ENCODE measurements at regions not wholly inside any gene's neighbourhood (a gene's known extent, or its start where the extent isn't known, plus 50 kb on each side); places are given as distances from the start of the nearest gene placed in this dataset.

DNA sequence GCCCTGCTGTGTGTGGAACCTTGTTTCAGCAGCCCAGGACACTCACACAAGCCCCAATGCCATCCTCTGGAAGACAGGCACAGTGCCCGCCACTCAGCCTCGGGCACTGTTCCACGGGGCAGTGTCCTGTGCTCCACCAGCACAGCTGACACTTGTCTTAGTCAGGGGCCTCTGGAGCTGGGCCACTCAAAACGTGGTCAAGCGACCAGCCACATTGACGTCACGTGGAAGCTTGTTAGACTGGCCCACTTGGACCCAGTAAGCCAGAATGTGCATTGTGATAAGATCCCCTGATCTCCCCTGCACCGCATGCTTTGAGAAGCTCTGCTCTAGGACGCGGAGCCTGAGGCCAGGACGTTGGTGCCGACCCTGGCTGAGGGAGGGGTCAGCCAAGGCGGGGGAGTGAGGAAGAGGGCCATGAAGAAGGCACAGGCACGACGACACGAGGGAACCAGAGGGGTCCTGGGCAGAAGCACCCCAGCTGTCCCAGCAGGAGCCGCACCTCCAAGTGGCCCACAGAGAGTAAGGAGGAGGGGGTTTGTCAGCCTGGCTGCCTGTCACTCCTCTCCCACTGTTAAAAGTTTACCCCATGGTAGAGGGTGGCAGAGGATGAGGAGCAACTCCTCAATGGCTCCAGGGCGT, 64.6 kb downstream of the LINC01488 start:
- DNase-seq (ENCODE audit: low read depth), result no peak

DNA sequence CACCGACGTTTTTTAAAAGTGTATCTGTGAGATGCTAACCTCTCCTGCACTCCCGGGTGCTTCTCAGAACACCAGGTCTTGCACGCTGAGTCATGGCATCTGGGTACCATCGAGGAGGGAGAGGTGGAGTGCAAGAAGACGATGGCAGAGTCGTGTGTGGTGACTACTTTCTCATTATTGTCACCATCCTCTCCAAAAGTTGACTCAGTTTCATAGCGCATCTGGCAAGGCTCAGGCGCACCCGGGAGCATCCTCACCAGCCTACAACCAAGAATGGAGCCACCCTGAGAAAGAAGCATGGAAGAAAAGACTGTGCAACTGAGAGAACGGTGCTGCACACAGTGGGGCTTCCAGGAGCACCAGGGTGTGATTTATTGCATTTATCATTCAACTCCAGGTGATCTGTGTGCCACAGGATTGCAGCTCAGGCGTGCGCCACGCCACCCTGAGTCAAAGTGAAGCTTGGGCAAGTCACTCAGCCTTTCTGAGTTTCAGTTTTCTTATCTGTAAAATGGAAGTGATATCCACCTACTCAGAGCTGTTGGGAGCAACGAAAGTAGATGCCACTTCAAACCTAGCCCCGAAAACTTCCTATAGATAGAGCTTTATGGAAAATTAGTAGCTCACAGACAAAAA, 65.4 kb downstream of the LINC01488 start:
- no peak for DNase-seq (ENCODE audit: low read depth)

DNA sequence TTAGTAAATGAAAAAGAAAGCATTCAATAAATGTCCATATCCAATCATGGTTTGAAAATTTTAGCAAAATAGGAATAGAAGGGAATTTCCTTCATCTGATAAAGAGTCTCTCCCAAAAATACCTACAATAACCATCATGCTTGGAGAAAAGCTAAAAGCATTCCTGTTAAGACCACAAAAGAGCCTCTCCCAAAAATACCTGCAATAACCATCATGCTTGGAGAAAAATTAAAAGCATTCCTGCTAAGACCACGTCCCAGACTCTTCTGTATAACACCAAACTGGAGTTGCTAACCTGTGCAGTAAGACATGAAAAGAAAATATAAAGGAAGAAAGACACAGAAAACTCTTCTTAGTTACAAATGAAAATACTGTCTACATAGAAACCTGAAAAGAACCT, 69.4 kb downstream of the LINC01488 start:
- DNase-seq (ENCODE audit: low read depth), result no peak

DNA sequence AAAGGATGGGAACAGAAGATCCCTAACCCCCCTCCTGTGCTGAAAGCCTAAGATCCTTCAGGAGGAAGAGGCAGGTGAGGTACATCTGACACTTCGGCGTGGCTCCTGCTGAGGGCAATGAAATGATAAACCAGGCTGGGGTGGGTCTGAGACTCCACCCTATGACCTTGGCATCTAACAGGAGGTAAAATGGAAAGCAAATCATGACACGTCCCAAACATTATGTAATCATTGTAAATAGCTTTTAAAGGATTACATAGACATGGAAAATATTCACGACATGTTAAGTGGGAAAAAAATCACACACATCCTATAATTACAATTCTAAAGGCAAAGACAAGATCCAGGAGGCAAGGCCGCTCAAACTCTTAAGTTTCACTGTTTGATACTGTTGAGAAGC, 70.5 kb downstream of the LINC01488 start:
- no peak for DNase-seq (ENCODE audit: low read depth)

DNA sequence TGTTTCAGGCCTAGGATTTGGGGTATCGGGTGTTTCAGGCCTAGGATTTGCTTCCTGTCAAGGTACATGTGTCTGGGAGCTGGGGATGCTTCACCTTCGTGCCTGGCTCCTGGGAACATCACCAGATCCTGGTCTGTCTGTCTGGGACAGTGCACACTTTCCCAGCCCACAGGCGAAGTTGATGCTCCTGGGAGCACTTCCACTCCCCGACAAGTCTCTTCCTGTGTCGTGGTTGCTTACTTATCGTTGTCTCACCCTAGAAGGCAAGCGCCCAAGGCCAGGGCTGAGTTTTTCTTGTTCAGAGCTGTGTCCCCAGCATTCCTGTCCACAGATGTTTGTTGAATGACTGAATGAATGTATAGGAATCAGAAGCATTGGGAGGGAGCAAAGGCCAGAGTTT, 71.5 kb downstream of the LINC01488 start:
- DNase-seq (ENCODE audit: low read depth), result no peak

DNA sequence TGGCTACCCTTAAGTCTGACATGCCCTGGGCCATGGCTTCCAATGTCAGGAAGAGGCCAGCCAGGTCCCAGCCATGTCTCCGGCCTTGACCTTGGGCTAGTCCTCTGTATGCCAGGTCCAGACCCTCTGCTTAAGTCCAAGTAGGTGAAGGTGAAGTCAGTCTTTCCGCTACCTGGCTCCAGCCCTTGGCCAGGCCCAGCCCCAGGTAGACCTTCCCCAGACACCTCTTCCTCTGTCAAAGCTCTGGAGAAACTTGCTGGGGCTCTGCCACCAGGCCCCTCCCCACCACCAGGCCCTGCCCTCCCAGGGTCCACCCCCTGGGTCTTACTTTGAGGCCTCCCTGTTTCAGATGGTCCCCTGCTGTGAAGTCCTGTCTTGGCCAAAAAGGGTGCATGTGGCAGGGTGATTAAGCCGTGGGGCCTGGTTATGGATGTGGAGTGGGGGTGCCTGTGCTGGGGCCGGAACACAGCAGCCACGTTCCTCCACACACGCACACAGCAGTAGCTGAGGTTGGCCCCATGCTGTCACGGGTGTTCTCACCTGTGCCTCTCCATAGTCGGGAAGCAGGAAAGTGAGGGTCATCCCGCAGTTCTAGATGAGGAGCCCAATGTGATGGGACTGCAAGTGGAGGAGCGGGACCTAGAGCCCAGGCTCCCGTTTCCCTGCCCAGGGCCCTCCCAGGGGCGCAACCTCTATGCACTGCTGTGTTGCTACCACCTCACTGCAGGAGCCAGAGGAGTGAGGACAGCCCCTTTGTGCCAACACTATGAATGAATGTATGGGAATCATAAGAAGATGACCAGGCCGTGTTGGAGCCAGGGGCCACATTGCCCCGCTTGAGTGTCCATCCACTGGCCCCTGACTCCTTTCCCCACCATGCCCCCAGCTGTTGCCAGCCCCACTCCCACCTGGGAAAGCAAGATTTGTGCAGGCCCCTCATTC, 72.2 kb downstream of the LINC01488 start:
- no peak for DNase-seq (ENCODE audit: low read depth)

DNA sequence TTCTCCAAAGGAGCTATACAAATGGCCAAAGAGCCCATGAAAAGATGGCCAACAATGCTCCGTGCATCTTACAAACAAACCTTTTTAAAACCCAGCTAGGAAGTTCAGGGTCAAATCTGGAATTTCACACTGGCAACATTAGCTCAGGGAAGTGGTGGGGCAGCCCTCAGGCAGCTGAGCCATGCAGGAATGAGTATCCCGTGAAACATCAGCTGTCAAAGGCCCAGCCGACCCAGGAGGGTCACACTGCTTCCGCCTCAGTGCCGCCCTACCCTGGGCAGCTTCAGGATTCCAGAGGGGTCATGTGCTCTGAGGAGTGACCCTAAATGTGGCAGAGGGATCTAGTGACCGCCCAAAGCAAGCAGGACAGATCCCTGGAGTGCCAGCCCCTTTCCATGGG, 73.4 kb downstream of the LINC01488 start:
- no peak for DNase-seq (ENCODE audit: low read depth)

DNA sequence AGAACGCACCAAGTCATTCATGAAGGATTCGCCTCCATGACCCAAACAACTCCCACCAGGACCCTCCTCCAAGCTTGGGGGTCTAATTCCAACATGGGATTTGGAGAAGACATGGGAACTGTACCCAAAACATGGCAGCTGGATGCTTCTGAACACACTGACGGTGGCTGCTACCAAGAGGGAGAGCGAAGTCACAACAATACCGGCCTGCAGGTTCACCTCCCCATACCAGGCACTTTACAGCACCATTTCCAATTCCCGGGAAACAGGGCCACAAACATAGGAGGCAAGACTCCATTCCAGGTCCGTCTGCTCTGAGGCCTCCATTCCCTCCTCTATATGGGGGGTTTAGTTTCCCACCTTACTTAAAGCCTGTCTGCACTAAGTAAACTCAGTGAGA, 75.8 kb downstream of the LINC01488 start:
- no peak for DNase-seq (ENCODE audit: low read depth)

DNA sequence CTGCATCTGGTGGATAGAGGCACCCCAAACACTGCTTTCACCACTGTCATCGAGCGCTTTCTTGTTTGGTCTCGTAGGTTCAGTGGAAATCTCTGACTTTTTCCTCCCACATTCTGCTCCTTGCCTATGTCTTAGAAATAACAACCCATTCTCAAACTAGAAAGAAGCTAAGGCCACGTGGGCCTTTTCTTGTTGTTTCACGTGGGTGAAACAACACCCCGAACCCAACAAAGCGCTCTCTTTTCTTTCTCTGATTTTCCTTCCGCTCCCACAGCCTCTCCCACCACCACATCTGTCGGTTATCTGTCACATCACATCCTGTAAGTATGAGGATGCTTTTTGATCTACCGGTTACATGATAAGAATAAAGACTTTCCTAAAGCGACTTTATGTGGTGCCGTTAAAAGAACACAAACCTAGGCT, 77.1 kb downstream of the LINC01488 start:
- DNase-seq (ENCODE audit: low read depth), result no peak

DNA sequence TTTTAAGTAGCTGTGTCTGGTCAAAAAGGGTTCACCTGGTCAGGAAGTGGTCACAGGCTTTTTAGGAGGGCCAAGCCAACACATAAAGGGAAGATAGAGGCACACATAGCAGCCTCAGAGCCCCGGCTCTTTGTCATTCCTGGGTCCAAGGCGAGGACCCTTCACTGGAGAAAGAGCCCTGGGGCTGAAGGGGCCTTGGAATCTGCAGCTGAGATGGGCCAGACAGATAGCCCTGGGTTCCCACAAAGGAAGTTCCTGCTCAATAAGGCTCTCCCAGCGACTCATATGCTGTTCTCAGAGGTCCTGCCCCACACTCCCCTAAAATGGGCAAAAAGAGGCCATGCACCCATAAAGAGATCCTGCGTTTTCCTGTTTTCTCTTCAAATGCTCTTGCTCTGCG, 77.7 kb downstream of the LINC01488 start:
- no peak for DNase-seq (ENCODE audit: low read depth)

DNA sequence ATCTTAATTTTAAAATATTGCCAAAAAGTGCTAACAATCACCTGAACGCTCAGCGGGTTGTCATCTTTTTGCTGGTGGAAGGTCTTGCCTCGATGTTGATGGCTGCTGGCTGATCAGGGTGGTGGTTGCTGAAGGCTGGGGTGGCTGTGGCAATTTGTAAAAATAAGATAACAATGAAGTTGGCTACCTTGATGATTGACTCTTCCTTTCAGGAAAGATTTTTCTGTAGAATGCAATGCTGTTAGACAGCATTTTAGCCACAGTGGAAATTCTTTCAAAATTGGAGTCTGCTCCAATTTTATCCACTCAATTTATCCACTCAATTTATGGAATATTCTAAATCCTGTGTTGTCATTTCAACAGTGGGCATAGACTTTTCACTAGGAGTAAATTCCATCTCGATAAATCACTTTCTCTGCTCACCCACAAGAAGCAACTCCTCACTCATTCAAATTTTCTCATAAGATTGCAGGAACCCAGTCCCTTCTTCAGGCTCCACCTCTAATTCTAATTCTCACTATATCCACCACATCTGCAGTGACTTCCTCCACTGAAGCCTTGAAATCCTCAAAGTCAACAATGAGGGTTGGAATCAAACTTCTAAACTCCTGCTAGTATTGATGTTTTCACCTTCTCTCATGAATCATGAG, 78.8 kb downstream of the LINC01488 start:
- DNase-seq (ENCODE audit: low read depth), result peak; percentile 36

DNA sequence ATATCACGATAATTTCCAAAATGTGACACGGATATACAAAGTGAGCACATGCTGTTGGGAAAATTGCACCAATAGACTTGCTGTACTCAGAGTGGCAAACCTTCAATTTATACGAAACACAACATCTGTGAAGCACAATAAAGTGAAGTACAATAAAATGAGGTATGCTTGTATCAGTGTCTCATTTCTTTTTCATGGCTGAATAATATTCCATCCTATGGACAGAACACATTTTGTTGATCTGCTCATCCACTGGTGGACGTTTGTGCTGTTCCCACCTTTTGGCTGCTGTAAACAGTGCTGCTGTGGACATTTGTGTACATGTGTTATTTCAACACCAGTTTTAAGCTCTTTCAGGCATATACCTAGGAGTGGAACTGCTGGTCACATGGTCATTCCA, 78.7 kb upstream of the CCND1 start:
- DNase-seq (ENCODE audit: low read depth), result no peak

DNA sequence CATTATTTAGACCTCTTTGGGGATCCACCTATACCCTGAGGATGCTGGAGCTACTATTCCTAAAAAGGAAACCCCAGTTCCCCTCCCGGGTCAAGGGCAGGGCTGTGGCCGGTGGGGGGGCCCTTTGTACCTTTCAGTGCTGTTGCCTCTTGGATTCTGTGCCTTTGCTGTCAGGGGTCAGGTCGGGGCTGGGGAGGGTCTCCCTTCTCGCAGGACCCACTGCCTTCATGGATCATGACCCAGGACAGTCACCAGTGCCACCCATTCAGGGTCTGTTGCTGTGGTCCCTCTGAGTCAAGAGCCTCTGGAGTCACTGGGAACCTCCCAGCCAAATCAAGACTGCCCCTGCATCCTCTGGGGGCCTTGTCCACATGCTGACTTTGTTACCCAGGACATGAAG, 78.1 kb upstream of the CCND1 start:
- DNase-seq (ENCODE audit: low read depth), result no peak

DNA sequence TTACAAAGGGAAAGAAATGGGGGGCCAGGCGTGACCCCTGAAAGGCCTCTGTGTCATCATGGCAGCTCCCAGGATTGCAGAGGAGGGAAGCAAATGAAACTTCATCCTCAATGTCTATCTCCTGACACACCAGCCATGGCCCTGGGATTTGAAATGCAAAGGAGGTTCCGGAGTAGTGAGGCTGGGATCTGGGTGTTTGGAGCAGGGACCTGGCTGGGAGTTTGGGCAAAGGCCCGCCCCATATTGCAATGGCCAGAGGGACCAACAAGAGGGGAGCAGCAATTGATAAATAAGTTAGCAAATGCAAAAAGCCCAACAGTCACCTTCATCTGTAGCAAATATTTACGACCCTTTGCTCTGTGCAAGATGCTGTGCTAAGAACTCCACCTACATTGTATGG, 77.7 kb upstream of the CCND1 start:
- no peak for DNase-seq (ENCODE audit: low read depth)

DNA sequence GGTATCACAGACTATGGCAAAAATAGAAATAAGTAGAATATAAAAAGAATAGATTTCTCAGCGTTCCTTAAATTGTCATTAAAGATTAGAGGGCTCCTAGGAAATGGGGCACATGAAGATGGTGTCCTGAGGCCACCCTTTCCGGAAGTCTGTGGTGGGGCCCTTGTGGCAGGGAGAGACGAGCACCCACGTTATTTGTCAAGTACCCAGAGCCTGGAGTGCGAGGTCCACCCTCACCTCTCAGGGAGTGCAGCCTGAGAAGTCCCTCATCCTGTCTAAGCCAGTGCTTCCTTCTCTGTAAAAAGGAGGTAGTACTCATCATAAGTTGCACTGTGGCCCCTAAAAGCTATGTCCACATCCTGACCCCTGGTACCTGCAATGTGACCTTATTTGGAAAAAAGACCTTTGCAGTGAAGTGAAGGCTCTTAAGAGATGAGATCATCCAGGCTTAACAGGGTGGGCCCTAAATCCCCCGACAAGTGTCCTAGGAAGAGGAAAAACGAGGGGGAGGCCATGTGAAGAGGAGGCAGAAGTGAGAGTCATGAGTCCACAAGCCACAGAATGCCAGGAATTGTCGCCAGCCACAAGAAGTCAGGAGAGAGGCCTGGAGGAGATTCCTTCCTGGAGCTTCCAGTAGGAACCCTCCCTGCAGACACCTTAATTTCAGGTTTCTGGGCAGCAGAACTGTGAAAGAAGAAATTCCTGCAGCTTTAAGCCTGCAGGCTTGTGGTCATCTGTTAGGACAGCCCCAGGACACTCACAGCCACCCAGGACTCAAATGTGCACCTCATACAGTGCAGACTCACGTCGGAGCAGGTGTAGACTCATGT, 76.8 kb upstream of the CCND1 start:
- DNase-seq (ENCODE audit: low read depth), result peak; percentile 29

DNA sequence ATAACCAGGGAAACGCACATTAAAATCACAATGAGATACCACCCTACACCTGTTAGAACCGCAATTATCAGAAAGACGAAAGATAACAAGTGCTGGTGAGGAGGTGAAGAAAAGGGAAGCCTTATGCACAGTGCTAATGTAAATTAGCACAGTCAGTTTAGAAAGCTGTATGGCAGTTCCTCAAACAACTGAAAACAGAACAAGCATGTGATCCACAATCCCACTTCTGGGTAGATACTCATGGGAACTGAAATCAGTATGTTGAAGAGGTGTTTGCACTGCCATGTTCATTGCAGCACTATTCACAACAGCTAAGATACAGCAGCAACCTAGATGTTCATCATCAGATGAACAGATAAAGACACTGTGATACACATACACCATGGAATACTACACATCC, 75.0 kb upstream of the CCND1 start:
- DNase-seq (ENCODE audit: low read depth), result no peak

DNA sequence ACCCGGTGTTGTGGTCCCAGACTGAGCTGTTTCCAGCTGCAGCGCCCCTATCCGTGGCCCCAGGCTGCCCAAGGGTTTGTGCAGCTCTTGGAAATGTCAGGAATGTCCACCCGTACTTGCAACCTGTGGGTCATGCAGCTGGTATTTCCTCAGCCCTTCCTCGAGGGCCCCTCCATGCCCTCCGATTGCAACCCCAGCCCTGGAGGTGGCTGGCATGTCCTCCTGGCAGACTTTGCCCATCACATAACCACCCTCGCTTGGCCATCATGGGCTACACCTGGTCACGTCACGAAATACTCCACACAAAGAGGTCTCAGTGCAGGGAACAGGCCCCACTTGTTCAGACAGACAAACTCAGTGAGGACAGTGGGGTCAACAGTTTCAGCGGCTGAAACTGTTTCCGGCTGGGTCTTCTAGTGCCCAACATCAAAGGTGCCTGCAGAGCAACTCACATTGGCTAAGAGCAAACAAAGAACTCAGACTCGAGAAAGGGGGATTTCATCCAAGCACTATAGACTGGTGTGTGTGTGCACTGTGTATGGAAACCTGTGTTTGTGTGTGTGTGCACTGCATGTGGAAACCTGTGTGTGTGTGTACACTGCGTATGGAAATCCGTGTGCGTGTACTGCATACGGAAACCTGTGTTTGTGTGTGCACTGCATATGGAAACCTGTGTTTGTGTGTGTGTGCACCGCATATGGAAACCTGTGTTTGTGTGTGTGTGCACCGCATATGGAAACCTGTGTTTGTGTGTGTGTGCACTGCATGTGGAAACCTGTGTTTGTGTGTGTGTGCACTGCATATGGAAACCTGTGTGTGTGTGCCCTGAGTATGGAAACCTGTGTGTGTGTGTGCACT, 72.8 kb upstream of the CCND1 start:
- peak; percentile 12 for DNase-seq (ENCODE audit: low read depth)

DNA sequence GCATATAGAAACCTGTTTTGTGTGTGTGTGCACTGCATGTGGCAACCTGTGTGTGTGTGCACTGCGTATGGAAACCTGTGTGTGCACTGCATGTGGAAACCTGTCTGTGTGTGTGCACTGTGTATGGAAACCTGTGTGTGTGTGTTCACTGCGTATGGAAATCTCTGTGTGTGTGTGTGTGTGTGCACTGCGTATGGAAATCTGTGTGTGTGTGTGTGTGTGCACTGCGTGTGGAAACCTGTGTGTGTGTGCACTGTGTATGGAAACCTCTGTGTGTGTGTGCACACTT, 72.2 kb upstream of the CCND1 start:
- DNase-seq (ENCODE audit: low read depth), result no peak

DNA sequence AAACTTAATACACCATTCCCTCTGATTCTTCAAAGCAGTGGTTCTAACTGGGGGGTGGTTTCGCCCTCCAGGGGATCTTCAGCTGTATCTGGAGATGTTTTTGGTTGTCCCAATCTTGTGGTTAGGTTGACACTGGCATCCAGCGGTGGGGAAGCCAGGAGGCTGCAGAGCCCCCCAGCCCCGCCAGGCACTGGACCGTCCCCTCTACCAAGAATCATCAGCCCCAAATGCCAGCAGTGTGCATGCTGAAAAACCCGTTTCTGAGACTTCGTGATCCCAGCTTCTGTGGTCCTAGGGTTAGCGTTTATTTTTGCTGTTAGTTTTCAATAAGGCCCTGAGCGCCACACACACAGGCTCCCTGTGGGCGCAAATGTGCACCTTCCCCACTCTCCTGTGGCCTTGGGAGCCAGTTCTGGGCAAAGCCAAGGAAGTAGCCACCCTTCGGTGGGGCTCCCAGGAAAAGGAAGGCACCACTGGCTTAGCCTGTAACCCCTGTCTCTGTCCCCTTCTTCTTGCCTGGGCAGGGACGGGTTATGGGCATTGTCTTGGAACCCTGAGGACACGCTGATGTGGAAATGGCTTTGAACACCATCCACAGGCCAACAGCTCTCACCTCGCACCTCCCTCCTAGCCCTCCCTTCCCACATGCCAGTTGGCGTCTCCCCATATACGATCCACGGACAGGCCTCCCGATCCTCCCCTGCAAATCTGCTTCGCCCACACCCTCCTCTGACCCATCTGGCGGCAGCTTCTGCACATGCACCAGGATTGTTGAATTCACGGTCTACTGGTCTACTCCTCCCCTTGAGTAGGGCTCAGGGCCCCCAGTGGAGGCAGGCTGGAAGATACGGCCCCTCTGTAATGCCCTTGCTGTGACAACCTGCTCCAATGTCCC, 71.4 kb upstream of the CCND1 start:
- no peak for DNase-seq (ENCODE audit: low read depth)

Data from HT1080 (cell line).